Stimulated activated CD8-positive, alpha-beta memory T cell treated with anti-CD3 and anti-CD28 coated beads, Interleukin-2, amount 100 ng/mL, for 48 hours (primary cell): ENCODE measurements at regions not wholly inside any gene's neighbourhood (a gene's known extent, or its start where the extent isn't known, plus 50 kb on each side); places are given as distances from the start of the nearest gene placed in this dataset.

ENCODE experiments used
- DNase-seq, 2 donors: peaks; one replicate each; pipeline ENCODE4 v3.0.0-alpha.2; 2020; ENCODE audit warnings: low read depth in 2 of 2

DNA sequence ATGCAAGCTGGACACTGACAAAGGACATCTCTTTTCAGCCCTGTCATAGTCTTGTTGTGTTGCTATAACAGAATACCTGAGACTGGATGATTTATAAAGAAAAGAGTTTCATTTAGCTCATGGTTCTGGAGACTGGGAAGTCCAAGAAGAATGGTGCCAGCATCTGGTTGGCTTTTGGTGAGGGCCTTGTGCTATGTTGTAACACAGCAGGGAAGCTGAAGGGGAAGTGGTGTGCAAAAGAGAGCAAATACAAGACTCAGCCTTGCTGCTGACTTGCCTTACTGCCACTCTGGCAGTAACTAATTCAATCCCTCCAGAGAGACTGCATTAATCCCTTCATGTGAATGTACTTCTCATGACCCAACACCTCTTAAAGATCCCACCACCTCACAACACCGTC is 356.3 kb upstream of the PROK2 start:
- no peak for DNase-seq

DNA sequence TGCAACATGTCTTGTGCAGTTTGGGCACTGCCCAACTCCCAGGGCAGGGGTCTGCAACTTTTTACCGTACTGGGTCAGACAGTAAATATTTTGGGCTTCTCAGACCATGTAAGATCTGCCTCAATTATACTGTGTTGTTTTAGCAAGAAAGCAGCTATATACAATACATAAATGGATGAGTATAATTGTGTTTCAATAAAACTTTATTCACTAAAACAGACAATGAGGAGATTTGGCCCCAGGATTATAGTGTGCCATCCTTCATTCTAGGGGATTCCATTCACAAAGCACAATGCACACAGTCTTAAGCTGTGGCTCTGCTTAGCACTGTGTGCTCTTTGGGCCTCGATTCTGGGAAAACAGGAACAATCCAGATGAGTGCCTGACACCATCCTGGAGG is 354.4 kb upstream of the PROK2 start:
- no peak for DNase-seq

- peak in 1 of 2 donors; percentile 26 for DNase-seq
Measured at GRCh38 chr3:72137865-72138861, 353.2 kb upstream of the PROK2 start.

- no peak for DNase-seq
Measured at GRCh38 chr3:72135636-72136035, 350.7 kb upstream of the PROK2 start.

DNA sequence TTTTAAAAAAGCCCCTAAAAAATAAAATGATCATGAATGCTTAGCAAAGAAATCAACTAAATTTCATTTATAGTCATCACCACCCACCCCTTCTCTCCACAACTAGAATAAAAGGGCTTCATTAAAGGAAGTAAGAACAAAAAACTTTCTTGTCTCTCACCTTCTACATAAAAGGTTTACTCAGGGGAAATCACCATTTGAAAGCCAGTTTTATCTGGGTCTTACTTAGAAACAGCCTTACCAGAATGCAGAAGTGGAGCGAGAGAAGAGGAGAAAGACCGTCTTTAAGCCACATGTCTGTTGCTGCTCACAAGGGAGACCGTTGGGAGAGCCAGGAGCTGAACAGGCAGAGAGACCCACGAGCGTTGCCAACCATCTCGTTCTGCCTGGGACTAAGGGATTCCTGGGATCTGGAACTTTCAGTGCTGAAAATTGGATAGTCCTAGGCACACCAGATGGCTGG is 350.1 kb upstream of the PROK2 start:
- no peak for DNase-seq

DNA sequence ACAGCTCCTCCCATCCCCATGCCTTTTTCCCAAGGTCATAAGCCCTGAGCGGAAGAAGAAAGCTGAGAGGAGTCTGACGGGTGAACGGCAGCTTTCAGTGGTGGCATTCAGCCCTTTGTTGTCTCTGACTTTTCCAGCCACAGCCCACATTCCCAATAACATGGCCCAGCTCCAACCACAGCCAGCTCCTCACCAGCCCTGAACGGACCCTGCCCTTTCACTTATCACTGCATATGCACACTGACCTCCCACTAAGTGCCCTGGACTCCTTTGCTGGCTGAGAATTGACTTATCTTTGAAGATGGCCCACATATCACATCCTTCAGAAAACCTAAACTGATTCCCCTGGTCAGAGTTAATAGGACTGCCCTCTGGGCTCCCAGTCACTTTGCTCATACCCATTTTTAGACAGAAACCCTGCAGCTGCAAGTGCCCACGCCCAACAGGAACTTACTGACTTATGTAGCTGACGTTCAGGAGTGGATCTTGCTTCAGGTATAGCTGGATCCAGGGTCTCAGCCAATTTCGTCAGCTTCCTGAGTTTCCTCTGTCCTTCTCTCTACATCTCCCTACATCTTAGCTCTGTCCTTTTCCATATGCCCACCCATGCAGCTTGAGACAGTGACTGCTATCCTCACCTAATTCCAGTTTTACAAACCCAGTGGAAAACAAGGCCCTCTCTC is 348.5 kb upstream of the PROK2 start:
- no peak for DNase-seq

GRCh38 chr3:72131899-72132298 is 347.0 kb upstream of the PROK2 start:
- DNase-seq: no peak

GRCh38 chr3:72130565-72130964 is 345.6 kb upstream of the PROK2 start:
- DNase-seq: no peak

- DNase-seq: no peak
Measured at GRCh38 chr3:72129501-72130094, 344.6 kb upstream of the PROK2 start.

DNA sequence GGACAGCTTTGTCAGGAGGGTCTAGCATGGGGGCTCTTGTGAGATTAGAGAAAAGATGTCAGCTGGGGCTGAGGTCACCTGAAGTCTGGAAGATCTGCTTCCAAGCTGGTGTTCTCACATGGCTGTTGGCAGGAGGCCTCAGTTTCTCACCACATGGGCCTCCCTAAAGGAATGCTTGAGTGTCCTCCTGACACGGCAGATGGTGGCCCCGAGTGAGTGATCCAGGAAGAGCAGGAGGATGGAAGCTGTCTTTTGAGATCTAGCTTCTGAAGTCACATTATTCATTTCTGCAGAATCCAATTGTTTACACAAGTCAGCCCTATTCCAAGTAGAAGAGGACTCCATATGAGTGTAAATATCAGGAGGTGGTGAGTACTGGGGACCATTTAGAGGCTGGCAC is 344.0 kb upstream of the PROK2 start:
- no peak for DNase-seq

DNA sequence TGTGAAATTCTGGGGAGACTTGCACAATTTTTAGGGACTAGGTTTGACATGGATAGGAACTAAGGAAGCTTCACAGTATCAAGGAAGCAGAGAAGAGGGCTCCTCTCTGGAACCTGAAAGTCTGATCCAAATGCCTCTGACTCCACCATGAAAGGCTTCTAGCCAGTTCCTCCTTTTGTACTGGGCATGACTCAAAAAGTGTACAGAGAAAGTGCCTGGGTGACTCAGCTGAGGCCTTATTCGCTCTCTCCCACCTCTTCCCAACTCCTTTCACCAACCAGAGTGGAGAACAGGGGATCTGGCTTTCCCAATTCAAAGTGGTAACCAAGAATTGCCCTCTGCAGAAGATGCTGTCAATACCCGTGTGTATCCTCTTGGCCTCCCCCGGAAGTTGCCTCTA is 342.9 kb upstream of the PROK2 start:
- no peak for DNase-seq

DNA sequence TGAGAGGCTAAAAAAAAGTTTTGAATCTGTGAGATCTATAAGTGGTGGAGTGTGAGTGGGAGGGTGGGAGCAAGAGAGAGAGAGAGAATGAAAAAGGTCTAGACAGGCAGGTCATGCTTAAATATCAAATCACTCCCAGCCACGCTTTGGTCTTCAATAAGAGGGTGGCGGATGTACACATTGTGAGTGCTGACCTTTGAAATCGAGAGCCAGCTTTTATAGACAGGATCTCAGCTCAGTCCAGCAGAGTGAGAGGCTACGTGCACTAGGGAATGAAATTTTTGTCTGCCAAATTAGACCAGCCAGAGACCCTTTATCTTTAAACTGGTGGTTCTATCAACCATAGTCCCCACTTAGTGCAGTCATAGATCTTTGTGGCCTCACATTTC is 342.3 kb upstream of the PROK2 start:
- no peak for DNase-seq

GRCh38 chr3:72126441-72127223 is 341.7 kb upstream of the PROK2 start:
- no peak for DNase-seq

DNA sequence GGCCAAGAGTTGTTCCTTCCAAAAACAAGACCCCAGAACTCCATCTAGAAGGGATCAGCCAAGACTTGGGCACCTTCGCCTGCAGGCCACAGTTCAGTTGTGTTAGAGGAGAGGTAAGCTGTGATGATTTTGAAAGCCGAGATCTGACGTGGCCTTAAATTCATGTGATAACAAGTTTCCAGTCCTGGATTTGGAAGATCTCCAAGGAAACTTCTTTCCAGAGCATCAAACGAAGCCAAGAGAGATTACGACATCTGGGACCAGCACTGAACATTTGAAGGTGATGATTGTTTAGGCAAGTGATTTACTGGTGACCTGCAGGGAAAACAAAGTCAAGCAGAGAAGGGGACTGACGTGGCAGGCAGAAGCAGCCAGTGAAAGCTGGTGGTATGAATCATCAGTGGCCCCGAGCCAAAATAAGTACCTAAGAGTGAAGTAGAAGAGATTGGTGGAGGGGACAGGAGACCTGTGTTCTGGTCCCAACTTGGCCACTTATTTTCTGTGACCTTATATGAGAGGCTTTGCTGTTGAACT is 339.0 kb upstream of the PROK2 start:
- no peak for DNase-seq

DNA sequence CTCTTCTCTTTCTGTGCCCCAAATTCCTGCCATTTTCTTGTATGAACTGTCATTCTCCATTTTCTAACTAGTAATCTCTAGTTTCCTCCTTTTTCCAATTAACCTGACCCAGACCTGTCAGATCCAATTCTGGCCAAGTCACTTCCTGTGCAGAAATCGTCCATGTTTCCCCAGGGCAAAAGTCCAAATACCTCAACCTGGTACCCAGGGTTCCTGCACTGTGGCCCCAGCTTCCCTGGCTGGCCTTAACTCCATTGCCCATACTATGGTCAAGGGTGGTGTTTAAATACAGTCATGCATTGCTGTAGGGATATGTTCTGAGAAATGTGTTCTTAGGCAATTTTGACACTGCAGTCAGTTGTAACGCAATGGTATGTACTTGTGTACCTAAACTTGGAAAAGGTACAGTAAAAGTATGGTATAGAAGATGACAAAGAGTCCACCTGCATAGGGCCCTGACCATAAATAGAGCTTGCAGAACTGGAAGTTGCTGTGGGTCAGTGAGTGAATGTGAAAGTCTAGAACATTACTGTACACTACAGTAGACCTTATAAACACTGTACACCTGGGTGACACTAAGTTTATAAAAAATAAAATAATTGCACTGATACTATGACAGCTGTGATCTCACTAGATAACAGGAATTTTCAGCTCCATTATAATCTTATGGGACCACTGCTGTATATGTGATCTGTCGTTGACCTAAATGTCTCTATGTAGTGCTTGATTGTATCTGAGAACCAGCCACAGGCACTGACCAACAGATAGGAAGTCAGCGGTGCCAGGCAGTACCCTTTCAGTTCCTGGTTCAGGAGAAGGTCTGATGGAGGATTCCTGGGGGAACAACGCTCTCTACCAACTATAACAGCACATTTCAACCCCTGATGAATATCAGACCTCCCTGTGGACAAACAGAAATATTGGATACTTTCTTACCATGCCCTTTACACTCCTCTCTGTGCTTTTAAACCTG is 336.1 kb upstream of the PROK2 start:
- DNase-seq: no peak

DNA sequence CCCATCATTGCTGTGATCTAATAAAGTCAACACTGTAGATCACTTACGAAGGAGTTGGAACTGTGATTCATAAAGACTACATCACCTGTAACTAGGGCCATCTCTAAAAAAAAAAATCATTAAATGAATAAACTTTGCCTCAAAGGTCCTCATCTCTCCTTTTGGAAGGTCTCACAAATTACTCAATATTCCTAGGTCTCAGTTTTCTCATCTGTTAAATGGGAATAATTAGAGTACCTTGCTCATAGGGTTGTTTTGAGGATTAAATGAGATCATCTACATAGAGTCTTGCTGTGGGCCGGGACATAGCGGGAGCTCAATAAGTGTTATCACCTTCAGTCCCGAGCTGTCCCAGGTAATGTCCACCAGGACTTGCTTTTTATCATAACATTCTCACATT is 335.1 kb upstream of the PROK2 start:
- no peak for DNase-seq

DNA sequence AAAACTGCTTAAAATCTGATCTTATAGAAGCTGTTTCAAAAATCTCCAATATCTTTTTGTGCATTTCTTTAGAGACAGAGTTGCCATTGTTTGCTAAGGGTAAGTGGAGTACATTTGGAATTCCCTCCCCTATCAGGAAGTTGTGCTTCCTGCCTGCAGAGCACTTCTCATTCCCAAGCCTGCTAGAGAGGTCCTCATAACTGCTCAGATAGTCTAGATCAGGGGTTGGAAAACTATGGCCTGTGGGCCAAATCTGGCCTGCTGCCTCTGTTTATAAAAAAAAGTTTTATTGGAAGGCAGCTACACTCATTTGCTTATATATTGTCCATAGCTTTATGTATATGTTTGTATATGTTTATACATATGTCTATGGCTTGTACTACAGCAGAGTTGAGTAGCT is 333.7 kb upstream of the PROK2 start:
- no peak for DNase-seq

DNA sequence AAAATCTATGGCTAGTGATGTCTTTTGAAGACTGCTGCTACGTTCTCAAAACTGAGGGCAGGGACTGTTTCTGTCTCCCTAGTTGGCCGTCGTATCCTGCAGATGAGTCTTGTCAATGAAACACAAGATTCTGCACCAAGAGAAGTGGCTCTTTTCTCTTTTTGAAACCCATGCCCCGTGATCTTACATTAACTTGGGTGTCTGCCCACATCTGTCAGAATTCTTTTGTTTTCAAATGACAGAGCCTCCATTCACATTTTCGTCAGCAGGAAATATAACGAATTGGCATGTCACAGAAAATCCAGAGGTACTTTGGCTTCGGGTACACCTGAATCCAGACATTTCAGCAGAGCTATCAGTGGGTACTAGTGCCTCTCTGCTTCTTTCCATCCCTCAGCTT is 331.3 kb upstream of the PROK2 start:
- no peak for DNase-seq

- DNase-seq: no peak
Measured at GRCh38 chr3:72115307-72115706, 330.4 kb upstream of the PROK2 start.

DNA sequence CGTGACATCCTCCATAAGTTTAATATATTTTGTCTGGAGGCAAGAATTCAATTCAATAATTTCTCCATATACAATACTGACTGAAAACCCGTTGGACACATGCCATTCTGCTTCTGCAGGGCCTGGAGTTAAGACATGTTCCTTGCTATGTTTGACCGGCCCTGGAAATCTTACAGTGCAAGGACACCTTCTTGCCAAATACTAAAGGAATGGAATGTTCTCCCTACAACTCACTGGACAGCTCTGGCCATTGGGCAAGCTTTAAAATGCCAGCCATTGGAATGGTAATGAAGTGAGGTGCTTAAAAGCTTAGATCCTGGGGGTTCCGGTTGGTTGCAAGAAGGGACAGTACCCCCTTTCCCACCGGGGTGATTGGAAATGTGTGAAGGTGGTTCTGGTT is 329.8 kb upstream of the PROK2 start:
- no peak for DNase-seq
